Parathyroid adenoma (tissue), 2 donors: ENCODE measurements at regions not wholly inside any gene's neighbourhood (a gene's known extent, or its start where the extent isn't known, plus 50 kb on each side); places are given as distances from the start of the nearest gene placed in this dataset.
A peak's percentile ranks its signal among the peaks of the same experiment; 100 is the strongest.

Experiments used
- H2AFZ ChIP-seq: fragments of 300-600 bp; sonication (generic); one replicate; pipeline ENCODE4 v1.7.0; 2017; ENCODE audit warnings: antibody characterized with exemption, mild to moderate bottlenecking
- H3K27ac ChIP-seq: fragments of 300-600 bp; sonication (generic); one replicate; pipeline ENCODE4 v1.7.0; 2017
- H3K27me3 ChIP-seq: fragments of 300-600 bp; sonication (generic); one replicate; pipeline ENCODE4 v1.7.0; 2017; ENCODE audit warnings: low read length; ENCODE audit not compliant: control insufficient read depth, insufficient read depth
- H3K36me3 ChIP-seq: fragments of 300-600 bp; sonication (generic); one replicate; pipeline ENCODE4 v1.7.0; 2017; ENCODE audit warnings: low read length; ENCODE audit not compliant: control insufficient read depth, insufficient read depth
- H3K4me1 ChIP-seq: fragments of 300-600 bp; sonication (generic); one replicate; pipeline ENCODE4 v1.7.0; 2017; ENCODE audit warnings: control low read depth
- H3K4me2 ChIP-seq: fragments of 300-600 bp; sonication (generic); one replicate; pipeline ENCODE4 v1.7.0; 2017; ENCODE audit warnings: low read length
- H3K4me3 ChIP-seq: fragments of 300-600 bp; sonication (generic); one replicate; pipeline ENCODE4 v1.7.0; 2017; ENCODE audit warnings: low read depth, low read length
- H3K79me2 ChIP-seq: fragments of 300-600 bp; sonication (generic); one replicate; pipeline ENCODE4 v1.7.0; 2017; ENCODE audit warnings: control low read depth
- H3K9ac ChIP-seq: fragments of 300-600 bp; sonication (generic); one replicate; pipeline ENCODE4 v1.7.0; 2017; ENCODE audit warnings: mild to moderate bottlenecking
- H3K9me3 ChIP-seq: fragments of 300-600 bp; sonication (generic); one replicate; pipeline ENCODE4 v1.7.0; 2017; ENCODE audit warnings: low read length; ENCODE audit not compliant: control insufficient read depth
- CTCF ChIP-seq: fragments of 300-600 bp; sonication (generic); IDR thresholded peaks from one replicate; pipeline ENCODE4 v1.7.0; 2017; ENCODE audit warnings: antibody characterized with exemption, mild to moderate bottlenecking
- donor health status: primary hyperparathyroidism.

DNA sequence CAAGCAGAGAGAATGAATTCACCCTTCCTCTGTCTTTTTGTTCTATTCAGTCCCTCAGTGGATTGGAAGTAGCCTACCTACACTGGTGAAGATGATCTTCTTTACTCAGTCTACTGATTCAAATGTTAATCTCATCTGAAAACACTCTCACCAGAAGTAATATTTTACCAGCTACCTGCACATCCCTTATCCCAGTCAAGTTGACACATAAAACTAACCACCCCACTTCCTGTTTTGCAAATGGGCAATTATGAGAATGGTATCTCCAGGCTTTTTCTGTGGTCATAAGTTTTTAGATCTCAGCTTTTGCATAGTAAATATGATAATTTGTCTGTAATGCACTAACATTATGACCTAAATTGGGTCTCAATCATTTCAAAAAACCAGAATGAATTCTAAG is 228.8 kb upstream of the ECI2 start:
- H3K4me3 ChIP-seq: no peak overlapping the region
- TF ChIP-seq CTCF: no peak
- H3K27ac ChIP-seq: no peak overlapping the region
- no peaks in the 10 kb centered on the region for H3K36me3 ChIP-seq
- H3K9me3 ChIP-seq: no peaks in the 10 kb centered on the region
- no peak overlapping the region for H3K9ac ChIP-seq
- no peak overlapping the region for H2AFZ ChIP-seq
- peaks cover 3% of the 10 kb centered on the region for H3K4me1 ChIP-seq
- no peaks in the 10 kb centered on the region for H3K27me3 ChIP-seq
- H3K79me2 ChIP-seq: no peaks in the 10 kb centered on the region
- no peak overlapping the region for H3K4me2 ChIP-seq

DNA sequence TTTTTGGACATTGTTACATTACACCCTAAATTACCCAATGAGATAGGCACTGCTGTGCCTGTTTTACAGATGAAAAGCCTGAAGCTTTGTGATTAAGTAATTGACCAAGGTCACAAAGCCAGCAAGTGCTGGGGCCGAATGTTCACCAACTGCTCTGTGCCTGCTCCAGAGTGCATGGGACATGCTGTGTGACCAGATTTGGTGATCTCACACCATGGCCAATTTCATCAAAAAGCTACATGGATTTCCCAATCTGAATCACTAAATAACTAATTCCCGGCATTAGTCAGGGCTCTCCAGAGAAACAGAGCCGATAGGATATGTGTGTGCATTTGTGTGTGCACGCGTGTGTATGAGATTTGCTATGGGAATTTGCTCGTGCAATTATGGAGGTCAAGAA is 228.3 kb upstream of the ECI2 start:
- Histone ChIP-seq H3K4me2 (no peak overlapping the region), H3K4me3 (no peak overlapping the region), H3K36me3 (no peaks in the 10 kb centered on the region), H3K4me1 (peaks cover 8% of the 10 kb centered on the region), H3K27ac (no peak overlapping the region), H3K9me3 (no peaks in the 10 kb centered on the region), H3K79me2 (no peaks in the 10 kb centered on the region), H2AFZ (no peak overlapping the region), H3K9ac (no peak overlapping the region), H3K27me3 (no peaks in the 10 kb centered on the region)
- no peak for TF ChIP-seq CTCF

- no peak for TF ChIP-seq CTCF
- Histone ChIP-seq H3K9me3 (no peaks in the 10 kb centered on the region), H3K27me3 (no peaks in the 10 kb centered on the region), H3K4me2 (no peak overlapping the region), H3K9ac (no peak overlapping the region), H3K4me1 (peaks cover 13% of the 10 kb centered on the region), H3K27ac (no peak overlapping the region), H3K79me2 (no peaks in the 10 kb centered on the region), H3K36me3 (no peaks in the 10 kb centered on the region), H2AFZ (no peak overlapping the region), H3K4me3 (no peak overlapping the region)
Observed at GRCh38 chr6:4362326-4362725, 227.0 kb upstream of the ECI2 start.

DNA sequence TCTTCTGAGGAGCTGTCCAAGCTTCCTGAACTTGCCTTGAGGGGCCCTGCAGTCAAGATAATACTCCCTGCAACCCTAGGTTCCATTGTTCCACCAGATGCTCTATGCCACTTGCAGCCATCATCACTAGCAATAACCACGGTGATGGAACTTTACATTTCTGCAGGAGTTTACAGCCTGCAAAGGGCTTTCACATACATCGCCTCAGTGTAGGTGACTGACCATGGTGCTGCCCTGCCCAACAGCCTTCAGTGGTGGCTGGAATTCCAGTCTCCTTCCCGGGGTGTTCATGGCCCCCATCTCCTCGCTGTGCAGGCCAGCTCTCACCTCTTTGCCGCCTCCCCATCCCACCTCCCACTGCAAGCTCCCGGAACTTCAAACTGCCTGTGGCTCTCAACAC is 225.5 kb upstream of the ECI2 start:
- Histone ChIP-seq H3K4me3 (no peak overlapping the region), H3K9me3 (no peaks in the 10 kb centered on the region), H3K79me2 (no peaks in the 10 kb centered on the region), H3K9ac (no peak overlapping the region), H3K4me1 (peaks cover 13% of the 10 kb centered on the region), H3K4me2 (no peak overlapping the region), H3K36me3 (no peaks in the 10 kb centered on the region), H3K27me3 (no peaks in the 10 kb centered on the region), H3K27ac (no peak overlapping the region), H2AFZ (no peak overlapping the region)
- no peak for TF ChIP-seq CTCF

DNA sequence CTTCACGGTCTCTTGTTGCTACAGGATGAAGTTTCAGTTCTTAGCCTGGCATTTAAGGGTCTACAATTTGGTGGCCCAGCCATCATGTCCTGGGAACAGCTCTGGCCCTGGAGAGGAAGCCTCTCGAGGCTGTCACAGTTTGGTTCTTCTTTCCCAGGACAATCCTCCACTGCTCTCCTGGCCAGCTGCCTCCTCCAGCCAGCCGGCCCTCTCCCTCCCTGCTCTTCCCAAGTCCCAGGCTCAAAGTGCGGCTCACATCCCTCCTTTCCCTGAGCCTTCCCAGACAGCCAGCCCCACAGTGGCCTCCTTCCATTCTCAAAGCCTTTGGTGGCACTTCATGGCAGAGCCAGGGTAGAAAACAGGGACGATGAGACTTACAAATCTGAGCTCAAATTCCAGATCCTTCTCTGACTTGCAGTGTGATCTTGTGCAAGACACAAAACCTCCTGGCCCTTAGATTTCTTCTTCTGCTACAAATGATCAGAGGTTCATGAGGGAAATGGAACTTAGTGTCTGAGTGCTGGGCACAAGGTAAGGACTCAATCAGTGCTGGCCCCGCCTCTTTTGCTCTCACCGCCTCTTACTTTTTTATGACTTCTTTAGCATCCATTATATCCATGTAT is 223.8 kb upstream of the ECI2 start:
- no peaks in the 10 kb centered on the region for H3K9me3 ChIP-seq
- H3K36me3 ChIP-seq: no peaks in the 10 kb centered on the region
- TF ChIP-seq CTCF: no peak
- H3K9ac ChIP-seq: no peak overlapping the region
- peak overlapping the region; percentile 6 for H3K4me2 ChIP-seq
- H3K4me3 ChIP-seq: no peak overlapping the region
- H3K4me1 ChIP-seq: peaks cover 13% of the 10 kb centered on the region
- H3K27me3 ChIP-seq: no peaks in the 10 kb centered on the region
- H3K27ac ChIP-seq: peak overlapping the region; percentile 83
- peak overlapping the region; percentile 78 for H2AFZ ChIP-seq
- H3K79me2 ChIP-seq: no peaks in the 10 kb centered on the region
